GM23338 (cell line): ENCODE measurements at regions not wholly inside any gene's neighbourhood (a gene's known extent, or its start where the extent isn't known, plus 50 kb on each side); places are given as distances from the start of the nearest gene placed in this dataset.

Experiments used
- ATAC-seq: fragments of 200-7000 bp; cut with Tn5 transposase; 3 replicates; pipeline ENCODE4 v1.9.1; 2020
- DNase-seq: peaks from one replicate; pipeline ENCODE4 v3.0.0-alpha.2; 2015; ENCODE audit warnings: low spot score
- H2AFZ ChIP-seq: fragments of 200-600 bp; sonication (generic); 2 replicates; pipeline ENCODE4 v1.8.0; 2016; ENCODE audit warnings: antibody characterized with exemption, mild to moderate bottlenecking, moderate library complexity
- H3F3A ChIP-seq: fragments of 200-600 bp; sonication (generic); replicated peaks from 2 replicates; pipeline ENCODE4 v1.8.0; 2017; ENCODE audit warnings: antibody characterized with exemption, mixed run types, low read depth
- H3K27ac ChIP-seq: fragments of 200-600 bp; sonication (generic); 2 replicates; pipeline ENCODE4 v1.6.1; 2016; ENCODE audit warnings: low read depth
- H3K27me3 ChIP-seq: fragments of 200-600 bp; sonication (generic); 2 replicates; pipeline ENCODE4 v1.8.0; 2016; ENCODE audit warnings: mild to moderate bottlenecking, mixed run types, moderate library complexity; ENCODE audit not compliant: insufficient read depth
- H3K36me3 ChIP-seq: fragments of 200-600 bp; sonication (generic); 2 replicates; pipeline ENCODE4 v1.8.0; 2016; ENCODE audit warnings: mild to moderate bottlenecking; ENCODE audit not compliant: insufficient read depth
- H3K4me1 ChIP-seq: fragments of 200-600 bp; sonication (generic); 2 replicates; pipeline ENCODE4 v1.8.0; 2016; ENCODE audit warnings: mild to moderate bottlenecking, moderate library complexity; ENCODE audit not compliant: insufficient read depth
- H3K4me2 ChIP-seq: fragments of 200-600 bp; sonication (generic); 2 replicates; pipeline ENCODE4 v1.7.1; 2017; ENCODE audit warnings: mixed run types
- H3K4me3 ChIP-seq: fragments of 200-600 bp; sonication (generic); 2 replicates; pipeline ENCODE4 v1.6.1; 2016; ENCODE audit warnings: mixed run types
- H3K79me2 ChIP-seq: fragments of 200-600 bp; sonication (generic); replicated peaks from 2 replicates; pipeline ENCODE4 v1.8.0; 2017; ENCODE audit warnings: mild to moderate bottlenecking; ENCODE audit not compliant: insufficient read depth
- H3K9me2 ChIP-seq: fragments of 200-600 bp; sonication (generic); 2 replicates; pipeline ENCODE4 v1.8.0; 2017; ENCODE audit not compliant: insufficient read depth
- H4K20me1 ChIP-seq: fragments of 200-600 bp; sonication (generic); replicated peaks from 2 replicates; pipeline ENCODE4 v1.8.0; 2017; ENCODE audit warnings: mild to moderate bottlenecking; ENCODE audit not compliant: insufficient read depth
- H3K27ac Mint-ChIP-seq: 2 replicates; pipeline ENCODE4 v1.8.0; 2020; ENCODE audit warnings: inconsistent platforms, mild to moderate bottlenecking, moderate library complexity, mixed read lengths
- H3K27me3 Mint-ChIP-seq: 3 replicates; pipeline ENCODE4 v1.8.0; 2022; ENCODE audit warnings: low read depth, mild to moderate bottlenecking, moderate library complexity, mixed read lengths, inconsistent platforms; ENCODE audit not compliant: insufficient read depth, poor library complexity
- H3K36me3 Mint-ChIP-seq: 3 replicates; pipeline ENCODE4 v1.8.0; 2021; ENCODE audit warnings: low read depth, mild to moderate bottlenecking, inconsistent platforms, moderate library complexity, mixed read lengths
- H3K4me1 Mint-ChIP-seq: 3 replicates; pipeline ENCODE4 v1.8.0; 2020; ENCODE audit warnings: mild to moderate bottlenecking, inconsistent platforms, mixed read lengths
- H3K4me3 Mint-ChIP-seq: 3 replicates; pipeline ENCODE4 v1.8.0; 2021; ENCODE audit warnings: moderate library complexity, mild to moderate bottlenecking, inconsistent platforms, mixed read lengths
- H3K9me3 Mint-ChIP-seq: 3 replicates; pipeline ENCODE4 v1.8.0; 2020; ENCODE audit warnings: moderate library complexity, mild to moderate bottlenecking, inconsistent platforms, mixed read lengths
- ETS1 ChIP-seq: IDR thresholded peaks from 2 replicates; pipeline ENCODE4 v1.6.1; 2016; ENCODE audit warnings: antibody characterized with exemption
- REST ChIP-seq: IDR thresholded peaks from one replicate; pipeline ENCODE4 v1.6.1; 2018; ENCODE audit warnings: antibody characterized with exemption; ENCODE audit not compliant: unreplicated experiment

GRCh38 chr5:51829230-51829629, 446.0 kb downstream of the ISL1 start:
- Mint-ChIP-seq H3K4me3 (no peak overlapping the region), H3K27me3 (peaks cover 2% of the 10 kb centered on the region), H3K9me3 (no peaks in the 10 kb centered on the region), H3K4me1 (no peaks in the 10 kb centered on the region; the same call in 1 of the 3 replicates), H3K36me3 (no peaks in the 10 kb centered on the region), H3K27ac (no peak overlapping the region)
- Histone ChIP-seq H3F3A (no peaks in the 10 kb centered on the region), H4K20me1 (no peaks in the 10 kb centered on the region), H3K27me3 (no peaks in the 10 kb centered on the region), H3K4me3 (no peak overlapping the region), H2AFZ (no peak overlapping the region), H3K4me2 (no peak overlapping the region), H3K36me3 (no peaks in the 10 kb centered on the region), H3K9me2 (no peaks in the 10 kb centered on the region), H3K27ac (no peak overlapping the region), H3K79me2 (no peaks in the 10 kb centered on the region), H3K4me1 (0 out of 2 replicates have a peak, but pooled peaks cover 4% of the 10 kb centered on the region)
- DNase-seq (no peak), ATAC-seq (no peak)
- TF ChIP-seq REST = no peak

GRCh38 chr5:51829691-51830090, 446.4 kb downstream of the ISL1 start:
- H3F3A ChIP-seq = no peaks in the 10 kb centered on the region
- H4K20me1 ChIP-seq = no peaks in the 10 kb centered on the region
- Mint-ChIP-seq H3K9me3 (no peaks in the 10 kb centered on the region), H3K27ac (no peak overlapping the region), H3K4me1 (no peaks in the 10 kb centered on the region; the same call in 1 of the 3 replicates), H3K4me3 (no peak overlapping the region), H3K27me3 (peaks cover 2% of the 10 kb centered on the region), H3K36me3 (no peaks in the 10 kb centered on the region)
- ATAC-seq (no peak), DNase-seq (no peak)
- H3K27ac ChIP-seq = no peak overlapping the region
- no peaks in the 10 kb centered on the region for H3K9me2 ChIP-seq
- H2AFZ ChIP-seq = no peak overlapping the region
- H3K4me2 ChIP-seq = no peak overlapping the region
- H3K27me3 ChIP-seq = no peaks in the 10 kb centered on the region
- no peaks in the 10 kb centered on the region for H3K79me2 ChIP-seq
- no peak overlapping the region for H3K4me3 ChIP-seq
- H3K4me1 ChIP-seq = 0 out of 2 replicates have a peak, but pooled peaks cover 4% of the 10 kb centered on the region
- no peak for TF ChIP-seq ETS1
- H3K36me3 ChIP-seq = no peaks in the 10 kb centered on the region

GRCh38 chr5:51832934-51833470, 449.8 kb downstream of the ISL1 start:
- H3K4me3 ChIP-seq = no peak overlapping the region
- no peaks in the 10 kb centered on the region for H3K4me1 ChIP-seq
- no peaks in the 10 kb centered on the region for H3K9me2 ChIP-seq
- Mint-ChIP-seq H3K4me1 (no peaks in the 10 kb centered on the region), H3K27me3 (peaks cover 2% of the 10 kb centered on the region), H3K4me3 (no peak overlapping the region), H3K36me3 (no peaks in the 10 kb centered on the region), H3K9me3 (no peaks in the 10 kb centered on the region), H3K27ac (no peak overlapping the region)
- H2AFZ ChIP-seq = no peak overlapping the region
- H4K20me1 ChIP-seq = no peaks in the 10 kb centered on the region
- no peaks in the 10 kb centered on the region for H3K79me2 ChIP-seq
- no peak for DNase-seq
- no peaks in the 10 kb centered on the region for H3F3A ChIP-seq
- H3K27me3 ChIP-seq = no peaks in the 10 kb centered on the region
- no peak overlapping the region for H3K27ac ChIP-seq
- no peaks in the 10 kb centered on the region for H3K36me3 ChIP-seq
- ATAC-seq = no peak
- H3K4me2 ChIP-seq = no peak overlapping the region
- no peak for TF ChIP-seq REST
